Neural cell (in vitro differentiated cells): ENCODE measurements at regions not wholly inside any gene's neighbourhood (a gene's known extent, or its start where the extent isn't known, plus 50 kb on each side); places are given as distances from the start of the nearest gene placed in this dataset.

Experiments used
- CTCF ChIP-seq: fragments of 450-650 bp; IDR thresholded peaks from 2 replicates; pipeline ENCODE4 v1.5.1; 2014; ENCODE audit warnings: antibody characterized with exemption, mild to moderate bottlenecking, moderate library complexity; ENCODE audit not compliant: poor library complexity, severe bottlenecking
- EP300 ChIP-seq: fragments of 450-650 bp; conservative IDR thresholded peaks from 2 replicates; pipeline ENCODE4 v1.6.1; 2014; ENCODE audit warnings: antibody characterized with exemption, mild to moderate bottlenecking, moderate library complexity; ENCODE audit not compliant: poor library complexity, severe bottlenecking
- EZH2 ChIP-seq: fragments of 200-600, 300-800 bp; shearing (Covaris generic), sonication (generic); IDR thresholded peaks from 2 replicates; pipeline ENCODE4 v1.6.1; 2014; ENCODE audit warnings: antibody characterized with exemption, low read length, borderline replicate concordance, mild to moderate bottlenecking; ENCODE audit not compliant: insufficient read depth, poor library complexity, severe bottlenecking
- MXI1 ChIP-seq: fragments of 450-650 bp; conservative IDR thresholded peaks from 2 replicates; pipeline ENCODE4 v1.6.1; 2014; ENCODE audit warnings: antibody characterized with exemption, mild to moderate bottlenecking; ENCODE audit not compliant: poor library complexity, severe bottlenecking
- POLR2AphosphoS5 ChIP-seq: IDR thresholded peaks from 2 replicates; pipeline ENCODE4 v1.6.1; 2012
- RAD21 ChIP-seq: fragments of 450-650 bp; conservative IDR thresholded peaks from 2 replicates; pipeline ENCODE4 v1.6.1; 2014; ENCODE audit warnings: antibody characterized with exemption, mild to moderate bottlenecking, moderate library complexity
- REST ChIP-seq: IDR thresholded peaks from 2 replicates; pipeline ENCODE4 v1.6.1; 2012; ENCODE audit warnings: borderline replicate concordance
- SMC3 ChIP-seq: fragments of 450-650 bp; conservative IDR thresholded peaks from 2 replicates; pipeline ENCODE4 v1.6.1; 2014; ENCODE audit warnings: antibody characterized with exemption, mild to moderate bottlenecking, moderate library complexity; ENCODE audit not compliant: poor library complexity
- TAF1 ChIP-seq: IDR thresholded peaks from 2 replicates; pipeline ENCODE4 v1.6.1; 2012; ENCODE audit warnings: low read depth

- TF ChIP-seq EP300 (no peak), REST (no peak), CTCF (no peak), MXI1 (no peak), SMC3 (no peak), TAF1 (no peak), EZH2 (no peak), RAD21 (no peak), POLR2AphosphoS5 (no peak)
Observed at GRCh38 chr17:11023639-11024479, 186.0 kb upstream of the PIRT start.
